ENCODE measurements at regions not wholly inside any gene's neighbourhood (a gene's known extent, or its start where the extent isn't known, plus 50 kb on each side); places are given as distances from the start of the nearest gene placed in this dataset.

GRCh38 chr2:10195278-10196109 lies 73.0 kb downstream of the RRM2 start:
- Histone ChIP-seq H3K23me2 (ENCODE audit: insufficient read length, low read depth, low read length, poor library complexity, severe bottlenecking) (no peaks in the 10 kb centered on the region), H4K91ac (ENCODE audit: insufficient read length, low read depth, low read length) (no peak overlapping the region), H4K8ac (replicated peaks; ENCODE audit: insufficient read length, low read depth, low read length) (no peak overlapping the region), H3K23ac (ENCODE audit: insufficient read length, low read depth, low read length) (no peak overlapping the region), H3K27me3 (ENCODE audit: insufficient read depth, low read length) (no peaks in the 10 kb centered on the region), H2BK20ac (ENCODE audit: low read depth, low read length, poor library complexity, severe bottlenecking) (no peak overlapping the region), H4K5ac (ENCODE audit: insufficient read length, low read depth, low read length) (no peak overlapping the region), H3K4me1 (ENCODE audit: insufficient read depth, low read length) (no peaks in the 10 kb centered on the region), H4K20me1 (ENCODE audit: control insufficient read depth, insufficient read depth, insufficient read length) (no peaks in the 10 kb centered on the region), H3K4ac (ENCODE audit: low read depth, low read length) (no peak overlapping the region), H3K79me2 (ENCODE audit: insufficient read depth, low read length) (no peaks in the 10 kb centered on the region), H3T11ph (ENCODE audit: low read length) (no peak overlapping the region), H3K79me1 (ENCODE audit: insufficient read depth, low read depth, low read length, poor library complexity, severe bottlenecking) (no peaks in the 10 kb centered on the region), H2BK5ac (ENCODE audit: insufficient read length, low read length) (no peak overlapping the region), H2BK12ac (ENCODE audit: insufficient read length, low read depth, low read length) (no peak overlapping the region), H2BK120ac (ENCODE audit: low read depth, low read length, poor library complexity, severe bottlenecking) (no peak overlapping the region), H3K4me2 (ENCODE audit: insufficient read depth, insufficient read length, low read length) (no peak overlapping the region), H3K27ac (ENCODE audit: insufficient read length, low read depth, low read length) (no peak overlapping the region), H2AK5ac (ENCODE audit: insufficient read length, low read length) (no peak overlapping the region), H2AFZ (ENCODE audit: low read length) (no peak overlapping the region), H3K9me3 (ENCODE audit: control insufficient read depth, low read depth, low read length) (no peaks in the 10 kb centered on the region), H2BK15ac (ENCODE audit: low read depth, low read length) (no peak overlapping the region), H3K18ac (ENCODE audit: insufficient read length, low read depth, low read length) (no peak overlapping the region), H3K14ac (ENCODE audit: insufficient read depth, low read length) (no peak overlapping the region; the same call in 1 of the 2 replicates), H3K9ac (ENCODE audit: extremely low read depth, insufficient read length, low read length) (no peak overlapping the region), H3K56ac (ENCODE audit: insufficient read length, low read depth, low read length) (no peak overlapping the region)
- WGBS (ENCODE audit: extremely low coverage, insufficient read length, low lambda C conversion rate): no CpG with 5 or more reads among the region's 27 CpGs
- DNase-seq: no peak
- TF ChIP-seq, protein P1, sequence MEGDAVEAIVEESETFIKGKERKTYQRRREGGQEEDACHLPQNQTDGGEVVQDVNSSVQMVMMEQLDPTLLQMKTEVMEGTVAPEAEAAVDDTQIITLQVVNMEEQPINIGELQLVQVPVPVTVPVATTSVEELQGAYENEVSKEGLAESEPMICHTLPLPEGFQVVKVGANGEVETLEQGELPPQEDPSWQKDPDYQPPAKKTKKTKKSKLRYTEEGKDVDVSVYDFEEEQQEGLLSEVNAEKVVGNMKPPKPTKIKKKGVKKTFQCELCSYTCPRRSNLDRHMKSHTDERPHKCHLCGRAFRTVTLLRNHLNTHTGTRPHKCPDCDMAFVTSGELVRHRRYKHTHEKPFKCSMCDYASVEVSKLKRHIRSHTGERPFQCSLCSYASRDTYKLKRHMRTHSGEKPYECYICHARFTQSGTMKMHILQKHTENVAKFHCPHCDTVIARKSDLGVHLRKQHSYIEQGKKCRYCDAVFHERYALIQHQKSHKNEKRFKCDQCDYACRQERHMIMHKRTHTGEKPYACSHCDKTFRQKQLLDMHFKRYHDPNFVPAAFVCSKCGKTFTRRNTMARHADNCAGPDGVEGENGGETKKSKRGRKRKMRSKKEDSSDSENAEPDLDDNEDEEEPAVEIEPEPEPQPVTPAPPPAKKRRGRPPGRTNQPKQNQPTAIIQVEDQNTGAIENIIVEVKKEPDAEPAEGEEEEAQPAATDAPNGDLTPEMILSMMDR (conservative IDR thresholded peaks at IDR 0.05): no peak
- Mint-ChIP-seq H3K4me1 (no peaks in the 10 kb centered on the region), H3K27ac (peak overlapping the region in 1 of 3 experiments; percentile 82; a peak in 2 of 7 replicates), H3K9me3 (peaks cover 12 to 16% of the 10 kb centered on the region in 2 experiments), H3K4me3 (no peak overlapping the region), H3K36me3 (ENCODE audit: insufficient read depth in 1 of 3, low read depth in 3 of 3) (peaks cover 14 to 17% (median 15%) of the 10 kb centered on the region in 3 experiments), H3K27me3 (ENCODE audit: low read depth) (peaks cover 2% of the 10 kb centered on the region; the same call in 1 of the 2 replicates)
